GM21576 (cell line): ENCODE measurements at regions not wholly inside any gene's neighbourhood (a gene's known extent, or its start where the extent isn't known, plus 50 kb on each side); places are given as distances from the start of the nearest gene placed in this dataset.

Source experiments
- ATAC-seq: cut with Tn5 transposase; IDR thresholded peaks from one replicate; pipeline ENCODE4 v1.9.1; 2021; ENCODE audit warnings: mild to moderate bottlenecking, moderate library complexity; ENCODE audit not compliant: unreplicated experiment

DNA sequence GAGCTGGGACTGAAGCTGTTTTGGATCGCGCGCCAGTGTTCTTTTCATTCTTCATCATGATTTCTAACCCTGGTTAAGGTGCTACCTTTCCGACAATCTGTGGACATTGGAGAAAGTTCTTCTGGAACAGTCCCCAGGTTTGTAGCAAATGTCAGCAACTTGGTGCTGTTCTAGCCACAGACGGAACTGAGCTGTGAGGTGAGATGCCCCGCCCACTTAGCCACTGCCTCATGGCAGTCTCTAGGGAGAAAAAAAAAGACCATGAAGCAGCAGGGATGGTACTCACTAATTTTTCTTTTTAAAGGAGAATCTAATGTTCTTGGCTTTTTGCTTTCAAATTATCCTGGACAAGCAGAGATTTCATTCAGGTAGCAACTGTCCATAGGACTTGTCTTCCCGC lies 72.1 kb upstream of the STK32A start:
- ATAC-seq, result no peak

DNA sequence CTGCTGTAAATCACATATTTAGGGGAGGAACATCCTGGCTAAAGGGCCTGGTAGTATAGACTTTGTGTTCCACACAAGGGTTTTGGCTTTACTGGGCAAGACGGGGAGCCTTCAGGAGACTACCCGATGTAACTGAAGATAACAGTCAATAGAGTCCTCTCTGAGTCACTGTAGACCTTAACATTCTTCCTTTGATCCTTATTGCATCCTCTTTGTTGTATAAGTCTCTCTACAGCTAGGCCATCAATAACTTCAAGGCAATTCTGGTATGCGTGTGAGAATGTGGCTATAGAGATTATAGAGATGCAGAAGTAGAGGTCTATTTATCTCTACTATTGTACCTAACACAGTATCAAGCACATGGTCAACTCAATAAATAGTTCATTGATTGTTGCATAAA lies 67.3 kb upstream of the STK32A start:
- ATAC-seq, result no peak

DNA sequence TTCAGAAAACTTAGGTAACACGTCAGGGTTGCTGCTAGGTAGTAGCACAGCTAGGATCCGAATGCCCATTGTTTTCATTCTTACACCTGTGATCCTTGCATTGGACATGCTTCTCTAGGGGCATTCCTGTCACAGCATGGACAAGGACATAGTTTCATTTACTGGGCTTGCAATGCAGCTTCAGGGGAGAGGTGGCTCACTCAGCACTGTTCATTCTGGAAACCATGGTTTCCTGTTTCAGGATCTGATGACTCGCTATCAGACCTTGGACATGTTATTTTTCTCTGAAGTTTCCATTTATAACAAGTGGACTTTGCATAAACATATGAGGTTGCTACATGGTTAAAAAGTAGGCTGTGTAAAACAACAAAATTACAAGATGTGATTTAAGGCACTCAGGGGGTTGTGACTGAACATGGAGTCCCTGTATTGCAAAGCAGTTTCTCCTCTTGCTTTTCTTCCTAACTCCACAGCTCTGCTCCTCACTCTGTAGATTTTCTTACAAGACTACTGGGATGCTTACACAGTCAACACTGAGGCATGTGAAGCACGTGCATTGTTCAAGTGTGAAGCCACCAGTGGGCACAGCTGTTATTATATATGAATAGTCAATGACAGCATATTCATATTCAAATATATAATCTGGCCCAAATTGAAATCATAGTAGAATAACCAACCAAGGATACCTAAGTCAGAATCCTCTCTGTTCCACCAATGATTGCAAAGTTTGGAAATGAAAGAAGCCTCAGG lies 66.1 kb upstream of the STK32A start:
- ATAC-seq, result no peak

DNA sequence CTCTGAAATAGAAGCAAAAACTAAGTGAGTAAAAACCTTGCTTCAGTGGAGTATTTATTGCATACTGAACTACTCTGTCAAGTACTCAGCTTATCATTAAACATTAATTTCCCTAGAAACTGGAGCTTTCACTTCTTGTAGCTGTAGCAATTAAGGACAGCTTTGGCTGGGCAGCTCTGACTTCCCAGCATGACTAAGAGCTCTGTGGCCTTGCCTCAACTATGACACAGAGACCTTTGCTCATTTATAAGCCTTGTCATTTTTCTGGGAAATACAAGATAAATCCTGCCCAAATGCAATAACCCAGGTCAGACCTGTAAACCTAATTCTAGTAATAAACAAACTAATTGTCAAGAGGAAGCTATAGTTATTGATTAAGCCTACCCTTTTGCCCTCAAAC lies 65.4 kb upstream of the STK32A start:
- ATAC-seq, result no peak

DNA sequence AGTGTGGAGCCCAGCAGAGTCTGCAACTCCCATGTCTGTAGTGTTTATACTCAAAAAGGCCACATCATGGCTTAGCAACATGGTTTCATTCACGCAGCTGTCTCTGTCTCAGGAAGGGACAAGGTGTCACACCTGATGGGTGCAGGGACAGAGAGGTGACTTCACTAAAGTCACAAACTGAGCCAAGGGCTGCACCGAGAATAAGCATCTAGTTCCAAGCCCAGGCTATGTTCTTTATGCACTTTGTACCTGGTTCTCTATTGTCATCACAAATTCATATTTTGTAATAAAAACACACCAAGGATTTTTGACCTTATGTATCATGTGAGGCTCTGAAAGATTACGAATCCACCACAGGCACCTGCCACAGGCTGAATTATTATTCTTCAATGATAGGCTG lies 64.9 kb upstream of the STK32A start:
- ATAC-seq, result no peak

DNA sequence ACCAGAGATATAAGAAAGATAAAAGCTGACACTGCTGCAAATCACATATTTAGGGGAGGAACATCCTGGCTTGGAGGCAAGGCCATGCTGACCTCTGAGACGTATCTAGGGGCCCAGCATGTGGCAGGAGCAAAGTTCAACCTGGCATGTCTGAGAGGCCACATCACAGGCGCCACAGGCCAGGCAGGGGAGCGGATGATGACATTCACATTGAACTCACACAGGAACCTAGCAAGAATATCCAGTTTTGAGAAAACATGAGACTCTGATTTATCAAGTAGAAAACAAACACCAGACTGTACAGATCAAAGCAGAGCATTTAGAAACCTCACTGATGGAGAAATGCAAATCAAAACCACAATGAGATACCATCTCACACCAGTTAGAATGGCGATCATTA lies 64.2 kb upstream of the STK32A start:
- ATAC-seq, result peak; percentile 44

DNA sequence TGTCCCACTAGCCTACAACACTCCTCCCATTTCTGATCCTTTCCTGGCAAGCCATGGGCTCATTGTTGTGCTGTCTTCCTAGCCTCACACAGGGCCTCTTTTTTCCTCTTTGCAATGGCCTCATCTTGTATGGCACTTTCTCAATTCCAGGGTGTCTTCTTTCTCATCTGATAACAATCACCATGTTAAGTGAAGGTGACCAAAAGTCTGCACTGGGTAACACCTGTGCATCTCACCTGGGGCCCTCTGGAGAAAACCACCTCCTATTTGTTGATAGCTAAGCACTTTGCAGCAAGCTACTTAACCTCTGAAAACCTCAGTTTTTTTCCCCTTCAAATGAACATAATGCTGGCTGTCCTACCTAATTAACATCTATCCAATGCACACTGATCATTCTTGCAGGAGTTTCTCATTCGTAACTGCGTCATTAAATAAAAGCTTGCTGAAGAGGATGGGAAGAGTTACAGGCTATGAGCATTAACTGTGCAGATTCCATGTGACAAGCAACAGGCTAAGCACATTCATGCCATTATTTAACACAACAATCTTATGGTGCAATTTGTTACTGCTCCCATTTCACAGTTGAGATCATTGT lies 60.1 kb upstream of the STK32A start:
- no peak for ATAC-seq

DNA sequence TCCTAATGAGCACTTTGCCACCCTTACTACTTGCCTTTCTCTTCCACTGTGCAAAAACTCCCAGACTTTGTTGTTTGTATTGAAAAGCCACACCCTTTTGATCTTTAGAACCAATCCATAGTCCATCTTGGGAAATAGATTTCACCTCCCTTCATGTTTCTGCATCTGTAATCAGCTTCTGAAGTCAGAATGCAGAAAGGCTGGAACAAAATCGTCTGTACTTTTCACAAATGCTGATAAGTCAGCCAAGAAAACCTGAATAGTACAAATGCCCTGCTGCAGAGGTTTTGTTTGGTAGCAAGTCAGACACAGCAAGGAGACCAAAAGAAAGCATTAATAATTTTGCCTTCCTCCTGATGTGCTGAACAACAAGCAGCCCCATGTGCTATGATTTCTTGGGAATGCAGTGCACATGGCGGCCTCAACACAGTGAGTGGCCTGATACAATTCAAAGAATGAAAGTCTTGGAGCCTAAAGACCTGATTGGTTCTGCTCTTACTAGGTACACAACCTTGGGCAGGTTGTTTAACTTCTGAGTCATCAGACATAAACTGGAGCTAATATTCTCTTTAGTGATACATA lies 59.2 kb upstream of the STK32A start:
- no peak for ATAC-seq

DNA sequence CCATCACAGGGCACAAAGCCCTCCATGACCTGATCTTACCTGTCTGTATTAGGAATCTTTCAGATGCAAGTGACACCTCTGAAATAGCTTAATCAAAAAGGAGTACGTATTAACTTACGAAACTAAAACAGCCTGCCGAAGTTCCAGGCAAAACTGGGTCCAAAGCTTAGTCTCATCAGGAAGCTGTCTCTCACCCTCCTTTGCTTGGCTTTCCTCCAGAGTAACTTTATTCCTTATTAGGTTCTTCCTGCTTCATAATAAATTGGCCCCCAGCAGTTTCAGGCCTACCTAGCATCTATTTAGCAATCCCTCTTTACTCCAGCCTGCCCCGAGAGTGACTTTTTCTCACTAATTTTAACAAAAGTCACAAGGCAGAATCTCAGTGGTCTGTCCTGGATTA lies 58.4 kb upstream of the STK32A start:
- no peak for ATAC-seq

DNA sequence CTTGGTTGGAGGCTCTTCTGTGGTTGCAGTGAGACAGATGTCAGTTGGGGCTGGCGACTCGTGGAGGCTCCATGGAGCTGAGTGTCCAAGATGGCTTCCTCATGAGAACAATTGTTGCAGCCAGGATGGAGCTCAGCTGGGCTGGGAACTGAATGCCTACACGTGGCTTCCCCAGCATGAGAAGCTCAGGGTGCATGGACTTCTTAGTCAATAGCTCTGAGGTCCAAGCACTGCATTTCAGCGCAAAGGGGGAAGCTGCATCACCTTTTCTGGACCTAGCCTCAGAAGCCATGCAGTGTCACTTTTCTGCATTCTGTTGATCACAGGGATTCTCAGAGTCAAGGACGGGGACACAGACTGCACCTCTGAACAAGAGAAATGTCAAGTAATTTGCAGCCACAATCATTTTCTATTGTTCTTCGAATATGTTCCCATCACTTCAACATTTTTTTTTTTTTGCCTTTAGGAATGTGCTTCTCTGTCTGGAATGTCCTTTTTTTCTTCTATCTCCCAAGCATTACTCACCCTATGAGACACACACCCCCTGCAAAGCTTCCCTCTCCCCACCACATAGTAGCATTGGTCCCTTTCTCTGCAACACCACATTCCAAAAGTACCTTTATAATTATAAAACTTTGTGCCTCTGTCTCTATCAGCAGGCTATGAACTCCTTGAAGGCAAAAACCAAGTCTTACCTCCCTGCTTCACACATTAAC lies 57.5 kb upstream of the STK32A start:
- no peak for ATAC-seq

DNA sequence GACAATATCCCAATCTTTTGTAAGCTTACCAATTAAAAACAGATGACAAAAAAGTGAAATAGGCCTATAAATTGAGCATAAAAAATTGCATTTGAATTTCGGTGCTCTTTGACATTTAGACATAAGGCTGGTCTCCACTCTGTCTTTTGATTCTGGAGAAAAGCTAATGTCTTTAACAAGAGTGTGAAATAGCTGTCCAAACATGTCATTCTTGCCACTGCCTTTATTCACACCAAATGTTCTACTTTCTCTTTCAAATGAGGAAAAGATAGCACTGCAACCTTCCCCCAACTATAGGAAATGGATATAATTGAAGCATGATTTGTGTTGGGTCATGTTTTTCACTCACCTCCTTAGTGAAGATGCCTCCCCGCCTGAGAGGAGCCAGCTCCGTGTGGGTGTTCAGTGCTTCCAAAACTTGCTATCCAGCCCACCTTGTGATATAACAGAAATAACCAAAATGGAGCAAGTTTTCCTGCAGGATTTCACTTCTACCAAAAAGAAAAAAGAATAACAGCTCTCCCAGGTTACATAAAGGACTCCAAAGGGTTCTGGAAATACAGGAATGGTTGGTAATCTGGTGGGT lies 55.2 kb upstream of the STK32A start:
- no peak for ATAC-seq

DNA sequence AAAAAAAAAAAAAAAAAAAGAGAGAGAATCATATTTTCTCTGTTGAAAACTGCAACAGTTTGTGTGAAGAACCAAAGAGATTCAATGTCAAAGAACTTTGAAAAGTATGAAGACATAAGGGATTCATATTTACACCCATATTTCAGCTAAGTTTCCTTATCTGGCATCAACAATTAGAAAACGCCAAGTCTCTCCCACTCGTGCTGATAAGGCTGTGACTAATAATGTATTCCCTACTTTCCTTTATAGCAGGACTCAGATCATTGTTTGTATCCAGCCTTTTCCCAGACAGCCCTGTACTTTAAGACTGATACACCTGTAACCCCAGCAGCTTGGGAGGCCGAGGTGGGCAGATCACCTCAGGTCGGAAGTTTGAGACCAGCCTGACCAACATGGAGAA lies 54.1 kb upstream of the STK32A start:
- ATAC-seq, result no peak
